ENCODE measurements at regions not wholly inside any gene's neighbourhood (a gene's known extent, or its start where the extent isn't known, plus 50 kb on each side); places are given as distances from the start of the nearest gene placed in this dataset.
"Not testable (repeated sequence)": the region's sequence is repeated elsewhere in the genome, so short reads cannot be mapped to it uniquely, and the experiment has no call there.

DNA sequence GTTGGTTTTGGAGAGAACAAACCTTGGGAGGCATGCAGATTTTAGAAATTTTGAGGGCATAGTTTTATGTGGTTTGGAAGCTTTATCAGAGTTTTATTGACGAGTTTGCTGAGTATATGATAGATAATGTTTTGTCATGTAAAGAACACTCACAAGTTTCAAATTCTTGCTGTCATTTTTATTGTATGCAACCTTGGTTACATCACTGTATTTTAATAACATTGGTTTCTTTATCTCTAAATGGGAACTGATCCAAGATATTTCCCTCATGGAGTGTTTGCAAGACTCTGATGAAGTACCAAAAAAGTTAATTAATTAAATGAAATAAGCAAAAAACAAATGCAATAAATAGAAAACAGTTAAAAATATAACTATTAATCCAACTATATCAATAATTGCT is 170.3 kb downstream of the SMC2 start:
- no peak for DNase-seq
- in situ Hi-C loops (cut with HindIII; ENCODE audit: low pct_ligation_motif_present, low pct_unique_long_range_greater_than_20kb, low sequenced_read_pairs): no loop called here

- no peak for DNase-seq
- in situ Hi-C loops (cut with HindIII; ENCODE audit: low pct_ligation_motif_present, low pct_unique_long_range_greater_than_20kb, low sequenced_read_pairs): no loop called here
These were observed 175.3 kb downstream of the SMC2 start for GRCh38 chr9:104269374-104269773.

DNA sequence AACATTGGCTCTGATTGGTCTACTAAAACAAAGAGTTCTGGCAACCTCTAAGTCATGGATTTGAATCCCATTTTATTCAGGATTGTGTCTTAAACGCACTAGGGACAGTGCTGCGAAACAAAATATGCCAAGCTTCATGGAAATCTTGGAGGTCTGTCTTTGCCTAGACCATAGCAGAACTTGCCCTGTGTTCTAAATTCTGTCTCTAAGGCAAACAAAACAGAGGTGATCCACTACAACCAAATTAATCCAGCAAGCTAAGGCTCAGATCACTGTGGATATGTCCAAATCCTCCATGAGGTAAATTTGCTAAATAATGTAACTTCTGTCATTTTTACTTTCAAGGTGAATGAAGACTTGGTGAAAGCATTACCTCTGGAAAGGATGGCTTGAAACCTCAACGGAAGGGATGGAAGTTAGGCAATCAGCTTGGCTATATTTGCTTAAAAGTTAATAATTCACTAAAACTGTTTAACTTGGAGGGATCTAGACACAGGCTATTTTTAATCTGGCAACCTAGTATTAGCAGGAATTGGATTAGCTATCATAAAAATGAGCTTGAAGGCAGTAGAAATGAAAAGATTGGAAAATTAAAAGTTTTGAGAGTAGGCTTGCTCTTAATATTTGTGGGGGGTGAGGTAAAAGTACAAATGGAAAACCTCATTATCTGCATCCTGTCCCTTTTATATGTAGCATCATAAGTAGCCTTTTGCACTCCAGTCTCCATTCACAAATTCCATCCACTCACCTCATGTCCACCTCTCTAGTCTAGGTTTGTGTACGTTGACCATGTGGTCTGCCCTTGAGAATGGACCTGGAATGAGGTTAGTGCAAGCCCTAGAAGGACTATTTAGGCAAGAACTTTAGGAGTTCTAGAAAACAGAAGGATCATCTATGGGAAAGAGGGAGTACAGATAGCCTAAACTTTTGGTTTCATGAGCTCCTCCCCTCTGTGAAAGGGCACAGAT is 176.2 kb downstream of the SMC2 start:
- DNase-seq: no peak
- in situ Hi-C loops (cut with HindIII; ENCODE audit: low pct_ligation_motif_present, low pct_unique_long_range_greater_than_20kb, low sequenced_read_pairs): no loop called here

- no peak for DNase-seq
- in situ Hi-C loops (cut with HindIII; ENCODE audit: low pct_ligation_motif_present, low pct_unique_long_range_greater_than_20kb, low sequenced_read_pairs): no loop called here
These were observed 182.7 kb downstream of the SMC2 start for GRCh38 chr9:104276709-104277245.

- no peak for DNase-seq
- in situ Hi-C loops (cut with HindIII; ENCODE audit: low pct_ligation_motif_present, low pct_unique_long_range_greater_than_20kb, low sequenced_read_pairs): no loop called here
These were observed 184.9 kb downstream of the SMC2 start for GRCh38 chr9:104278929-104279496.

DNA sequence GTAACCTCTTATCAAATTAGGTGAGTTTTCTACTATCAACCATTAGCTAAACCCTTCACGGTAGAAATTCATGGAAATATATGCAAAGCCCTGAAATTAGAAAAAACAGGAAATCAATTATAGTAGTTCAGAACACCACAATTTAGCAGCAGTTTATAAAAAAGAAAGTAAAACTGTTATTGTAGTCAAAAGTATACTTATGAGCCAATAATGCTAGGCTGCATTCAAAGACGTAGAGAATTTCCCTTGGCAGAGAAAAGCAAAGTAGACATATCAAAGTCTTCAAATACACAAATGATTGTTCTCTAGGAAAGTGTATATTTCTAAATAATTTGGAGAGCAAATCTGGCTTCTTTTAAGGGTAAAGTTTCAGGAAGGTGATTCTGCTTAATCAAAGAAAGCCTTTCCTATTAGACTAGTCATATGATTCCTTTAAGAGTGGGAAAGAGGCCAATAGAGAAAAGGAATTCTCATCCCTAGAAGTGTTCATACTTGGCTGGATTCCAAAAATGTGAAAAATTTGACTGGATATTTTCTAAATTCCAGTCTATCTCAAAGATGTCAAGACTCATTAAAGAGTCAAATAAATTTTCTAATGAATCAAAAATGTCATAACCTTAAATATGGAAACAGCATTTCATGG is 185.5 kb downstream of the SMC2 start:
- peak; percentile 27 for DNase-seq
- in situ Hi-C loops (cut with HindIII; ENCODE audit: low pct_ligation_motif_present, low pct_unique_long_range_greater_than_20kb, low sequenced_read_pairs): no loop called here

DNA sequence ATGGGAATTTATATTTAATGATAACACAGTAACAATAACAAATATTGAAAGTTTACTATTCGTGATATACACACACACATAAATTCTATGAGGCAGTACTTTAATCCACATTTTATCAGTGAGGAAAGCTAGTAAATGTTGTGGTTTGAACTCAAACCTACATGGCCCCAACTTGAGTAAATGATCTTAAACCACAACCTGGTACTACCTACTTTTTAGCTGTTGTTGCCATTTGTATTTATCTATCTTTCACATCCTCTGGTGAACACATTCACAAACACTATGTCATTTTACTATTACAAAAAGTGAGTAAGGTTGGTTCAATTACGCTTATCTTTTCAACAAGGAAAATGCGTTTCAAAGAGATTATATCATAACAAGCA is 186.1 kb downstream of the SMC2 start:
- DNase-seq: no peak
- in situ Hi-C loops (cut with HindIII; ENCODE audit: low pct_ligation_motif_present, low pct_unique_long_range_greater_than_20kb, low sequenced_read_pairs): no loop called here

DNA sequence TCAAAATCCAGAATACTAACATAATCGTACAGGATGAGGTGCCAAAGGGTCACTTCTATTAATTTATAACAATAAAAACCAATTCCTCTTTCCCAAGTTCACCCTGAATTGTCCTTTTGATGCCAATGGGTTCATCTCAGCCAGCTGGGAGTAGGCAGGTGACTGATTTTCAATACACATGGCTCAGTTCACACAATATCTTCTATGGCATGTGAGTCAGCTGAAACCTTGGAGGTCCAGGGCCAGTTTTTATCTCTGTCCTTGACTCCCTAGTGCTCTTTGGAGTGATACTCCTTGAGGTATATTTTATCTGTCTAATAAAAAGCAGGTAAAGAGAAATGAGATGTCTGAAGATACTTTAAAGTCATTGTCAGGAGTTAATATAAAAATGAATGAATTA is 186.6 kb downstream of the SMC2 start:
- no peak for DNase-seq
- in situ Hi-C loops (cut with HindIII; ENCODE audit: low pct_ligation_motif_present, low pct_unique_long_range_greater_than_20kb, low sequenced_read_pairs): no loop called here

- DNase-seq: no peak
- in situ Hi-C loops (cut with HindIII; ENCODE audit: low pct_ligation_motif_present, low pct_unique_long_range_greater_than_20kb, low sequenced_read_pairs): no loop called here
These were observed 192.1 kb downstream of the SMC2 start for GRCh38 chr9:104286187-104286586.

DNA sequence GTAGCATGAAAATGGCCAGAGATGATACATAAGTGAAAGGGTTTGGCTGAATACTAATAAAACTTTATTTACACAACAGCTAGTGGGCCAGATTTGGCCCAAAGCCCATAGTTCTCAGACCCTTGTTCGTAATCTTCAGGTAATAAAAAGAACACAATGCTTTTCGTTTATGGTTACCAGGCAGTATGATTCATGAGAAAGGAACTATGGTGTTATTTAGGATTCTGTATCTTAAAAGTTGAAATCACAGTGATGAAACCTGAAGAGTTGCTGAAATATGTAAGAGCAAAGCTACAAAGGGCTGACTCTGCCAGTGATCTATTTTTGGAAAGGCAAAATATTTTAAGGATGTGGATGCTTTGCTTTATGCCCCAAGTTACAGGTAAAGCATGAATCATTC is 192.7 kb downstream of the SMC2 start:
- in situ Hi-C loops (cut with HindIII; ENCODE audit: low pct_ligation_motif_present, low pct_unique_long_range_greater_than_20kb, low sequenced_read_pairs): no loop called here

DNA sequence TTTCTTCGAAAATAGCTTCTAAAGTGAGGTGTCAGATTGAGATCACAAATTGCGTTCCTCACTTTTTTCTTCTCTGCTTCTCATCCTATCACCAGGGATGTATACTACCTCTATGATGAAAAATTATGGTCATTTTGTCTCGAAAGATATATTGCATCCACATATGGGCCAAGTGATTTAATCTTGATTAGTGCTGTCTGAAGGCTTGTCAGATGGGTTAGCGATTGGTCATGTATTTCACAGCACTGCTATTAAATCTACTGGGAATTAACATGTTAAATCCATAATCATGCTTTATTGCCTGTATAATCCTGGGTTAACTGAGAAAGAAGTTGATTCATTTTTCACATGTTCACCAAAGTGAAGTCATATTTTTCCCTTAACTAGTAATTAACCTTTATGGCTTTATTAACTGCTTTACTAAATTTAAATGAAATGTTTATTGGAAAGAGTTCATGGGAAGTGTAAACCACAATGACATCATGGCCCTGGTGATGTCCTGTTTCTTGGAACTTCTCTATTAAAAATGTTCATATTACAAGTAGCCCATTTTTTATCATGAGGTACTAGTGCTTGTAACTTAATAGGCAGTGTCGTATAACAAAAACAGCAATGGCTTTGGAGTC is 193.3 kb downstream of the SMC2 start:
- in situ Hi-C loops (cut with HindIII; ENCODE audit: low pct_ligation_motif_present, low pct_unique_long_range_greater_than_20kb, low sequenced_read_pairs): no loop called here
- DNase-seq: no peak

More for the DNA sequence above, 192.7 kb downstream of the SMC2 start:
- DNase-seq: no peak

- in situ Hi-C loops (cut with HindIII; ENCODE audit: low pct_ligation_motif_present, low pct_unique_long_range_greater_than_20kb, low sequenced_read_pairs): no loop called here
- no peak for DNase-seq
These were observed 199.8 kb downstream of the SMC2 start for GRCh38 chr9:104293877-104294276.

GRCh38 chr9:104300124-104300523 is 203.9 kb upstream of the OR13F1 start:
- in situ Hi-C loops (cut with HindIII; ENCODE audit: low pct_ligation_motif_present, low pct_unique_long_range_greater_than_20kb, low sequenced_read_pairs): no loop called here
- DNase-seq: no peak

DNA sequence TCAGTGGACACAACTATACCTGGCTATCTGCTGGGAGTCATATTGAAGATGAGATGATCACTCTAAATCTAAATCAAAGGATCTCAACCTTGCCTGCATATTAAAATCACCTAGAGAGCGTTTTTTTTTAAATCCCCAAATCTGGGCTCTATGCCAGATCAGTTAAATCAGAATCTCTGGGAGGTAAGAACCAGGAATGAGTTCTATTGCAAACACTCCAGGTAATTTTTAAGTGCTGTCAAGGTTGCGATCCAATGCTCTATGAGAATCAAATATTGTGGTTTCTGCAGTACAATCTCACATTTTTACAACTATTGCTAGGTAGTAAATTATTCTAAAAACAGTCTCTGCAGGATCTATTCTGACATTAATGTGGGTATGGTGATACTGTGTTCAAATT is 202.3 kb upstream of the OR13F1 start:
- in situ Hi-C loops (cut with HindIII; ENCODE audit: low pct_ligation_motif_present, low pct_unique_long_range_greater_than_20kb, low sequenced_read_pairs): no loop called here
- DNase-seq: no peak

DNA sequence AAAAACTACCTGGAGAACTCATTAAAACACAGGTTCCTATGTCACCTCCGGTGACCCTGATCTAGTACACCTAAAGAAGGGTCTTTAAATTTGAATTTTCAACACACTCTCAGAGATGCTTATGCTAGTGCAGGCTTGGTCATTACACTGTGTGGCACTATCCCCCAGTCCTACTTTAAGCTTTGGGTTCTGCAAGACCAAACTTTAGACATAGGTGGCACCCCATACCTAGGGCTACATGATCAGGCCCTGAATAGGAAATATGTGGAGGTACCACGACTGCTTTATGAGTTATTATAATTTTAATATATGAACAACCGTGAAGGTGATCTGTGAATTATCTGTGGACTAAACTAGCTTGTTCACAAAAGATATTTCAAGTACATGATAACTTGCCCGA is 201.3 kb upstream of the OR13F1 start:
- in situ Hi-C loops (cut with HindIII; ENCODE audit: low pct_ligation_motif_present, low pct_unique_long_range_greater_than_20kb, low sequenced_read_pairs): no loop called here
- DNase-seq: no peak

GRCh38 chr9:104304925-104305324 is 199.1 kb upstream of the OR13F1 start:
- in situ Hi-C loops (cut with HindIII; ENCODE audit: low pct_ligation_motif_present, low pct_unique_long_range_greater_than_20kb, low sequenced_read_pairs): no loop called here
- DNase-seq: no peak

GRCh38 chr9:104313396-104314110 is 190.5 kb upstream of the OR13F1 start:
- no peak for DNase-seq
- in situ Hi-C loops (cut with HindIII; ENCODE audit: low pct_ligation_motif_present, low pct_unique_long_range_greater_than_20kb, low sequenced_read_pairs): no loop called here

GRCh38 chr9:104316201-104317009 is 187.7 kb upstream of the OR13F1 start:
- DNase-seq; in situ Hi-C loops (cut with HindIII; ENCODE audit: low pct_ligation_motif_present, low pct_unique_long_range_greater_than_20kb, low sequenced_read_pairs): not testable (repeated sequence)
